CMK (cell line): ENCODE measurements at regions not wholly inside any gene's neighbourhood (a gene's known extent, or its start where the extent isn't known, plus 50 kb on each side); places are given as distances from the start of the nearest gene placed in this dataset.

Experiments
- DNase-seq: peaks from one replicate; pipeline ENCODE4 v3.0.0-alpha.2; 2010; ENCODE audit warnings: low read depth

GRCh38 chr3:89762405-89762804 lies 655.0 kb downstream of the EPHA3 start:
- DNase-seq, result no peak

- DNase-seq, result no peak
These were observed 676.0 kb downstream of the EPHA3 start for GRCh38 chr3:89783341-89783927.

- DNase-seq, result no peak
These were observed 680.1 kb downstream of the EPHA3 start for GRCh38 chr3:89787485-89787884.

- no peak for DNase-seq
These were observed 680.6 kb downstream of the EPHA3 start for GRCh38 chr3:89787979-89788378.

- no peak for DNase-seq
These were observed 688.1 kb downstream of the EPHA3 start for GRCh38 chr3:89795506-89795905.

GRCh38 chr3:89802881-89803280 lies 695.5 kb downstream of the EPHA3 start:
- no peak for DNase-seq

- no peak for DNase-seq
These were observed 696.3 kb downstream of the EPHA3 start for GRCh38 chr3:89803711-89804110.

- DNase-seq, result no peak
These were observed 698.7 kb downstream of the EPHA3 start for GRCh38 chr3:89806166-89806565.

GRCh38 chr3:89808680-89809197 lies 701.3 kb downstream of the EPHA3 start:
- no peak for DNase-seq

- DNase-seq, result no peak
These were observed 706.1 kb downstream of the EPHA3 start for GRCh38 chr3:89813500-89813899.

GRCh38 chr3:89841041-89841440 lies 733.6 kb downstream of the EPHA3 start:
- DNase-seq, result no peak

GRCh38 chr3:89845053-89845452 lies 737.6 kb downstream of the EPHA3 start:
- no peak for DNase-seq

- DNase-seq, result no peak
These were observed 740.5 kb downstream of the EPHA3 start for GRCh38 chr3:89847955-89848354.

GRCh38 chr3:89851974-89852621 lies 744.7 kb downstream of the EPHA3 start:
- no peak for DNase-seq

- DNase-seq, result no peak
These were observed 752.3 kb downstream of the EPHA3 start for GRCh38 chr3:89859757-89860156.

GRCh38 chr3:89867286-89867685 lies 759.9 kb downstream of the EPHA3 start:
- no peak for DNase-seq

- no peak for DNase-seq
These were observed 768.7 kb downstream of the EPHA3 start for GRCh38 chr3:89876116-89876515.

- no peak for DNase-seq
These were observed 769.8 kb downstream of the EPHA3 start for GRCh38 chr3:89877230-89877629.

GRCh38 chr3:89889386-89889785 lies 782.0 kb downstream of the EPHA3 start:
- no peak for DNase-seq

- no peak for DNase-seq
These were observed 801.3 kb downstream of the EPHA3 start for GRCh38 chr3:89908711-89909213.

GRCh38 chr3:89912031-89912430 lies 804.6 kb downstream of the EPHA3 start:
- DNase-seq, result no peak

- DNase-seq, result no peak
These were observed 816.6 kb downstream of the EPHA3 start for GRCh38 chr3:89923921-89924610.

GRCh38 chr3:89925976-89926375 lies 818.6 kb downstream of the EPHA3 start:
- DNase-seq, result no peak
